Activated CD4-positive, alpha-beta T cell treated with anti-CD3 and anti-CD28 coated beads, Interleukin-2, amount 50 U/mL, for 48 hours (primary cell): ENCODE measurements at regions not wholly inside any gene's neighbourhood (a gene's known extent, or its start where the extent isn't known, plus 50 kb on each side); places are given as distances from the start of the nearest gene placed in this dataset.

ENCODE experiments used
- DNase-seq, 2 experiments: peaks; one replicate each; pipeline ENCODE4 v3.0.0-alpha.2; 2020

DNA sequence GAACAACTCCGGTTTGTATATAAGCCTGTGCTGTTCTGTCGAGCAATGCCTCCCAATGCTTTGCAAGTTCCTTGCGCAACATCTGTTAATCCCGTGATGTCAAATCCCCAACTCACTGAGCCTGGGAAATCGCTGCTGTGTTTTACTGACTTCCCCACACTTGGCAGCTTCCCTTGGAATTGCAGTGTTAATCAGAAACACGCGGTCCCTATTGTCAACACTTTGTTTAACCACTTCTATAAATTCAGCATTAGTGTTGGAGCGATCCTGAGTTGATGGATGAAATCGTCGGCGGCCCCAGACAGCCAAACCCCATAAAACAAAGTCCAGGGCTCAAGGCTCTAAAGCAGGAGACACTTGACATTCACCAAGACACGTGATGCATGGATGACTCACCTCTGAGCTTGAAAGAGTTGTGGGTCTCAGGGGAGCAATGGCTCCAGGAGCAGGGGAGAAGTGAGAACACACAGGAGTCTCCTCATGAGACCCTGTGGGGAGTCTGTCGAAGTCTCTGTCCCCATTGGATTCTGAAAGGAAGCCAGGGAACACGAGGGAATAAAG, 555.3 kb downstream of the MIAT start:
- DNase-seq = no peak

DNA sequence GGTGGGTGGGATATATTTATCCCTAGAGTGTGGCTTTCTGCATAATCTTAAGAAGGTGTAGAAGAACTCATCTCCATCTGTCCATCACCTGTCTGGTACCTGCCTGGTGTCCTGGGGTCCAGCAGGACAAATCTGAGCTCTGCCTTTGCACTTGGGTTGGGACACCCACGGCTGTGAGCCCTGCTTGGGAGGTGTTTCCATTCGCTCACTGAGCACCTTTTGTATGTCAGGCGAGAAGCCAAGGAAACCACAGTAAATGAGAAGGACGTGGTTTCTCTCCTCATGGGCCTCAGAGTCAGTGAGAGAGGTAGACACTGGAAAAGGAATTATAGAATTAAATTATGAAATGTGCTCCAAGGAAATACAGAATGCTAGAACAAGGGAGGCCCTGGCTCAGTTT, 555.9 kb downstream of the MIAT start:
- no peak for DNase-seq

DNA sequence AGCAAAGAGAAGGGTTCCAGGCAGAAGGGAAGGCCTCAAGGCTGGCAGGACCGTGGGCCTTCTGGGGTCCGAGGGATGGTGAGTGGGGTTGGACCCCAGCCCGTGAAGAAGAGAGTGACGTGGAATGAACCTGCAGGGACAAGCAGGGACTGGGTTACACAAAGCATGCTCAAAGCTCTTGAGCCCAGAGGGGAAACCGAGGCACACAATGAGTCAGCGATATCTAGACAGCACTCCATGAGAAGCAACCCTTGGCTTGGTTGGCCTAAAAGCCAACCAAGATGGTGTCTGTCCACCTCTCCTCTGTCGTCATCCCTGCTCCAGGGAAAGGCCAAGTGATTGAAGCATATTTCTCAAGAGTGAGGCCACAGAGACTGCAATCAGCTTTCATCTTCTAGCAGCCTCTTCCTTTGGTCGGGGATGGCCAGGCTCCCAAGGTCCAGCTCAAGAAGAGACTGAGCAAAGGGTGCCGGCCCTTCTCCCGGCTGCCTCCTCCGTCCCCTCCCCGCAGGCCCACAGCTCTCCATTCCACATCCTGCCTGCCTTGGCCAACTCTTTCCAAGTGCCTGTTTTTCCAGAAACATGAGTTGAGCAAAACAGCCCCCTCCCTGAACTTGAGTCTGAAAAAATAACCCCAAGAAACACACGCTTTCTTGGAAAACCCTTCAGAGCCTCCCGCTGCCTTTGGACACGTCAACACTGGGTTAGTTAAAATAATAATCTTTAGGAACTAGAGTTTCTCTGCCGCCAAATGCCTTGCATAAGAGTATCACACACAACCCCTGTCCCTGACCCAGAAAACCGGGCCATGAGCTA, 556.6 kb downstream of the MIAT start:
- no peak for DNase-seq

DNA sequence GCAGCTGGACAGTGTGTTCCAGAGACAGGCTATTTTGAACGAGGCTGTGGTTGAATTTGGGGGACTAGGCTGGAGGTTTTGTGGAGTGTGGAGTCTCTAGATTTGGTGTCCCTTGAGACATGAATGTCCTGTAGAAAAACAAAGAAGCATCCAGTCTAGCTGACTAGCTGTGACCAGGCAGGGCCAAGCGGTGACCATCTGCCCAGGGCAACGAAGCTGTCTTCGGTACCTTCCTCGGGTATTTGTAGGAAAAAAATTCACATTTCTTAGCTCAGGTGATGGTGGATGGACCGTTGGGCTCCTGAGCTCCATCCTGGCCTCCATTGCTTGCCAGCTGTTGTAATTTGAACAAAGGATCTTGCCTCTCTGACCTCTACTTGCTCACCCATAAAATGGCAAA, 557.3 kb downstream of the MIAT start:
- DNase-seq = no peak

DNA sequence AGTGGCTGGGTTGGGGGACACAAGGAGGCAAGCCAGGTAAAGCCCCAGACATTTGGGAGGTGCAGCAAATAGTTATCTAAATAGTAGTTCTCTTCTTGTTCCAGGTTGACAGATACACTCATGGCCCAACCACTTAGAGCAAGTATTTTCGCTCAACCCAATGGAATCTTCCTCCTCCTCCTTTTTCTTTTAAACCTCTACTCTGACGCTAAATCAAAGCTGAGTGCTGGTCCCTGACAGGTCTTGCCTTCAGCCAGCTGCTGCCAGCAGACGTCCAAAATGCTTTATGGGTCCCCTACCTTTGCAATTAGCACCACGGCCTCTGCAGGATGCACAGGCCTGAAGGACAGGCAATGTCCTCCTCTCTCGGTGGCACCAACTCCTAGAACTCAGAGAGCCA, 558.5 kb downstream of the MIAT start:
- no peak for DNase-seq

DNA sequence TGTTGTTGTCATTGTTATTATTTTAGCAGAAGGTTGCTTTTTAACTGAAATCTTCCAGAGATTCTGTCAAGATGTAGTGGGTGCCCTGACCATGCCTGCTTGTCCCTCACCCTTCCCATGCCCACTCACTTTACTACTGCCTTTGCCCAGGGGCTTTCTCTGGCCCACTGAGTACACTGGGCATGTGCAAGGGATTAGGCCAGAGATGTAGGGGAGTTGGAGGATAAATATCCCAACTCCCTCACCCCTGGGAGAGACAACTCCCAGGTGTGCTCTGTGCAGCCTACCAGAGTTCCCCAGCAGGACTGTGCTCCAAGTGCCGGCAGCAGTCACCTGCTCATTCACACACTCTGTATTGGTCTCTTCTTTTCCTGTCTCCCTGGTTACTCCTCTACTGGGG, 559.1 kb downstream of the MIAT start:
- no peak for DNase-seq

DNA sequence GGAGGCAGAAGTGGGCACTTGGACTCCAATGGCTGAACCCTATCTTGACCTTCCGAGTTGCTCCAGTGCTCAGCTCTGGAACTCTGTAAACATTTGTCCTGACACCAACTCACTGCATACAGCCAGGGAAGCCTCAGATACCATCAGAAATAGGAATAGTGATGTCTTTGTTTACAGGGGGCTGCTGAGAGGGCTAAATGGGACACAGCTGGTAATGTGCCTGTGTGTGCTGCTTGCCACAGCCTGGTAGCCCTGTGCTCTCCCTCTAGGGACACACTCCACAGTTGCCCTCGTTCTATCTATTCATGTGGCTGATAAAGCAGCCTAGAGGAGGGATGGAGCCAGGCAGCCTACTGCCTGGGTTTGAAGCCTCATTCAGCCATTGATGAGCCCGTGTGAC, 559.8 kb downstream of the MIAT start:
- DNase-seq = no peak

DNA sequence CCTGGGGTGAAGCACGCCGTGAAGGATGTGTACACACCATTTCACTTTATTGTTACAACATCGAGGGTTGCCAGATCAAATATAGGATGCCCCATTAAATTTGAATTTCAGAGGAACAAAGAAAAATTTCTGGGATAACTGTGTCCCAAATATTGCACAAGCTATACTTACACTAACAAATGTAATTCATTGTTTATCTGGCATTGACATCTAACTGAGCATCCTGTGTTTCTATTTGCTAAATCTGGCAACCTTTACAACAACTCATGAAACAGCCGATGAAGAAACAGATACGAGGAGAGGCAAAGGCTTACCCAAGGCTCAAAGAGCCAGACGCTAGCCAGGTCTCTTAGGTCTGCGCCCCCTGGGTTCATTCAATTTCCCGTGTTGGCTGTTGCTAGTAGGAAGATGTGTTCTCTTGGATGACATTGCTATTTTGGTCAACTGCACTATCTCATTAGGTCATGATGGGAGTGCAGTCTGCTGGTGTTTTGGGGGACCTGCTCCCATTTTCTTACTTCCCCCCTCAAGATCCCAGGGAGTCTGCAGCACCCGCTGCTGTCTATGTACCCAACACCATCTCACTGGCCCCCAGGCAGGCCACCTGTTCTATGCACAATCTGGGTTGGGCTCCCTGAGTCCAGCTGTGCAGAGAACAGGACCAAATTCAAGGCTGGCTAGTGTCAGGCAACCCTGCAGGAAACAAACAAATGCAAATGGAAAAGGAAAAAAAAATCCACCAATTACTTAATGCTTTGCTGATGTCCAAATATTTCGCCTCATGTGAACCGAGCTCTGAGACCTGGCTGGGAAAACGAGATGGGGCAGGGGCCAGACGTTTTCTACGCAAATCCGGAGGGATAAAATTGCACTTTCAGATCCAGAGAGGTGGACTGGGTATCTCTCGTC, 560.9 kb downstream of the MIAT start:
- no peak for DNase-seq

DNA sequence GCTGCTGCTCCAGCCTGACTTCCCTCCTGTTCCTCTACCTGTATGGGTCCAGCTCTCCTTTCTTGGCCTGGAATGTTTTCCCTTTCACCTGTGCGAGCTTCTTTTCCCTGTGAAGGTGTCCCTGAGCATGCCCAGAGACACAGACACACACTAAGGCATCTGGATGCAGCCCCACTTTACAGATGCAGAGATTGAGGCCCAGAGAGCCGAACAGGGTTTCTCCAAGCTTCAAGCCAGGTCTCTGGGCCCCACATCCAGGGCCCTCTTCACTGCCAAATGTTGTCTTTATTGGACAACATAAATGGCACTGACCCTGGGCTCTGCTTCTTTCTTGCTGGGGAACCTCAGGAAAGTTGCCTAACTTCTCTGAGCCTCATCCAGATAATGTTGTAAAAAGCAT, 561.6 kb downstream of the MIAT start:
- no peak for DNase-seq

DNA sequence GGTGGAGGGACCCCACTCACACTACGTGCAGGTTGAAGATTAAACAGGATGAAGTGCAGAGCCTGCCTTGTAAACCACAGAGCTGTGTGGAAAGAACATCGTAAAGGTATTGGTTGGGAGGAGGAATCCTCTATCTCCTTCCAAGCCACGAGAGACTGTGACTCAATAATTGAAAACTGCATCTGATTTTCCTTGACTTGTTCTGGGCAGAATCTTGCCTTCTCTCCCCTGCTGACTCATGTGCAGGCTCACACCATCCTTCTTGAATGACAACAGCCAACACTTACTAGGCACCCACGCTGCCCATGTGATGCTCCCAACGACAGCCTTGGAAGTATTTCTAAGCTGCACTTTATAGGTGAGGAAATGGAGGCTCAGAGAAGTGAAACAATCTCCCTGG, 563.0 kb downstream of the MIAT start:
- DNase-seq = no peak

DNA sequence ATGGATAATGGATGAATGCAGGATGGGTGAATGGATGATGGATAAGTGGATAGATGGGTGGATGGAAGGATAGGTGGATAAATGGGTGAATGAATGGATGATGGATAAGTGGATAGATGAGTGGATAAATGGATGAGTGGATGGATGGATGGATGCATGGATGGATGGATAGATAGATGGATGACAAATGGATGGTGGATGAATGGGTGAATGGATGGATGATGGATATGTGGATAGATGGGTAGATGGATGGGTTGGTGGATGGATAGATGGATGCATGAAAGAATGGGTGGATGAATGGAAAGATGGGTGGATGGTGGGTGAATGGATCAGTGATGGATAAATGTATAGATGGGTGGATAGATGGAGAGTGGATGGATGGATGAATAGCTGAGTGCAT, 564.8 kb downstream of the MIAT start:
- DNase-seq = no peak

DNA sequence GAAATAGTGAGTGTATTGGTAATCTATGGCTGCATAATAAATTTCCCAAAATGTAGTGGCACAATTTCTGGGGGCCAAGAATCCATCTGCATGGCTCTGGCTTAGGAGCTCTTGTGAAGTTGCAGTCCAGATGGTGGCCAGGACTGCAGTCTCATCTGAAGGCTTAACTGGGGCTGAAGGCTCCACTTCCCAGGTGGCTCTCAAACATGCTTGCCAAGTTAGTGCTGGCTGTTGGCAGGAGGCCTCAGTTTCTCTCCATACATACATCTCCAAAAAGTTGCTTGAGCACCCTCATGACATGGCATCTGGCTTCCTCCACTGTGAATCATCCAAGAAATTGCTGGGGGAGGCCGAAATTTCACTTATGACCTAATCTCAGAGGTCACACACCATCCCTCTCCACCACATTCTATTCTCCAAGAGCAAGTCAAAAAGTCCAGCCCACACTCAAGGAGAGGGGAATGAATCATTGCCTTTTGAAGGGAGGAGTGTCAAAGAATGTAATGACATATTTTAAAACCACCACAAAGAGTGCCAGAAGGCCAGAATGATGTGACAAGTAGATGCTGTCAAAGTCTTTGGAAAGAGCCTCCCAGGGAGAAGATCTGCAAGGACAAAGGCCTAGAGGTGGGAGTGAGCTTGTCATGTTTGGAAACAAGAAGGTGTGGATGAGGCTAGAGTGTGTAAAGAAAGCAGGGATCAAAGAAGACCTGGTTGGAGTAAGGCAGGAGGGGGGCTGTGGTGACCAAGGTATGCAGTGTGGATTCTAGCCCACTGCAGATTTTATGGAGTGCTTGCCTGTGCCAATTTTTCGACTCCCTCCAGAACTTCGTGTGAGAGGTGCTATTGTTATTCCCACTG, 566.2 kb downstream of the MIAT start:
- DNase-seq = no peak

DNA sequence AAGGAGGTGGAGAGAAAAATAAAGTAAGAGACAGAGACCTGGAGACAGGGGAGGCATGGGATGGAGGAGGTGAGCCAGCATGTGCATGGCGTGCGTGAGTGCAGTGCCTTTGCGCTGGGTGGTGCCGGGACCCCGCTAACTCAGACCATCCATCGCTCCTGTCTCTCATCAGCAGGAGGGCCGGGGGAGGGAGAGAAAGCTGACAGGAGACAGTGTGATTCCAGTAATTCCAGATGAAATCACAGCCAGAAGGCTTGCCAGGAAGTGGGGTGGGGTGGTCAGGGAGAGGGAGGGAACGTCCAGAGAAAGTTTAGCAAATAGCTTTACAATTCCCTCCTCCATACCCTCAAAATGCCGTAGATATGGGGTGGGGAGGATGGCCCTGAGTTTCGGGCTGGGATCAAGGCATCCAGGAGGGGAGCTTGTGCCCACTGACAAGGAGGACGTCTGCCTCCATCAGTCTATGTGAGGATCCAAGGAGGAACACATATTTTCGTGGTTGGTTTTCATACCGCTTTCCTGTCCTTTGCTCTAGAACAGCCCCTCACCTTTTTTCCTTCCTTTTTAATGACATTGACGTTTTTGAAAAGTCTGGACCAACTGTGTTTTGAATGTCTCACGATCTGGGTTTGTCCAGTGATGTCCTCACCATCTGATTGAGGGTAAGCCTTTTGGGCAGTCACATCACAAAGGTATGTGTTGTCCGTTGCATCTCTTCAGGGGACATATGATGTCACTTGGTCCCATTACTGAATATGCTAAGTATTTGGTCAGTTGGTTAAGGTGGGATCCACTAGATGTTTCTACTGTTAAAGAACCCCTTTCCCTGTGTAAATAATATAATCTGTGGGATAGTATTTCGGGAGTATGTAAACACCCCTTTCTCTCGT, 567.3 kb downstream of the MIAT start:
- DNase-seq = no peak

DNA sequence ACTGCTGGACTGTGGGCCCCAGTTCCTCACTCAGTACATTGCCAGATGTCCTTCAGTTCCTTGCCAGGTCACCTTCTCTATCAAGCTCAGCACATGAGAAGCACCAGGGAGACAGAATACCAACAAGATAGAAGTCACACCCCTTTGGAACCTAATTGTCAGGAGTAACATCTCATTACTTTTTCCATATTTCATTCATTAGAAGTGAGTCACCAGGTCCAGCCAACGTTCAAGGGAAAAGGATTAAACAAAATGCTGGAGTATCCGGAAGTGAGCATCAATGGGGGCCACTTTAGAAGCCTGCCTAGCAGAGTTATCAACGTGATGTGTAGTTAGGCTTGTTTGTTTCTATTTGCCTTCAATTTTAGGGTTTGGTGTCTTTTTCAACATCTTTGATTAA, 569.3 kb downstream of the MIAT start:
- no peak for DNase-seq

DNA sequence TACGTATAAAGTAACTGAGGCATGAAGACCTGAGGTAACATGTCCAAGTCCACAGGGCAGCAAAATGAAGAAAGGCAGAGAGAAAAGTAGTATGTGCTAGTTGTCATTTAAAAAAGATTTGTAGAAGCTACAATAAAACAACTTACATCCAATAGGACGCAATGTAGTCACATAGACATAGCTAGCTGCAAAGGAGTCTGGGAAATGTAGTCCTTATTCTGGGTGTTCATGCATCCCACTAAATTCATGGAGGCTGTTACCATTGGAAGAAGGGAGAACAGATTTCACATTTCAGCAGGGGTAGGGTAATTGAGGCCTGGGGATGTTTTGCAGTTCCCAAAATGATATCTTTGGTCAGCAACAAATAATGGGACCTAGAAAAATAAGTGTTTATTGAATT, 571.4 kb downstream of the MIAT start:
- no peak for DNase-seq

DNA sequence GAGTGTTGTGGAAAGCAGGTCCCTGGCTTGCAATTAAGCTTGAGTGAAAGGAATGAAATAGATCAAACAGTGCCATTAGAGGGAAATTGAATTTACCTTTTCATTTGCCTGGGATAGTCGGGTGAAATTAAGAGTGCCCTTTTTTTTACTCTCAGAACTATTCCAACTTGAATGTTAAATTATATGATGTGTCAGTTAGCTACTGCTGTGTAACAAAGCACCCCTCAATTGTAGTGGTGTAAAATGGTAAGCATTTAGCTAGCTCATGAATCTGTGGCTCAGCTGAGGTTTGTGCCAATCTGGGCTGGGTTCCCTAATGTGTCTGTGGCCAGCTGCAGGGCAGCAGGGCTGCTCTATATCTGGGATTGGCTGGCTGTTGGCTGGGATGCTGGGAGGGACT, 571.4 kb downstream of the MN1 start:
- no peak for DNase-seq

DNA sequence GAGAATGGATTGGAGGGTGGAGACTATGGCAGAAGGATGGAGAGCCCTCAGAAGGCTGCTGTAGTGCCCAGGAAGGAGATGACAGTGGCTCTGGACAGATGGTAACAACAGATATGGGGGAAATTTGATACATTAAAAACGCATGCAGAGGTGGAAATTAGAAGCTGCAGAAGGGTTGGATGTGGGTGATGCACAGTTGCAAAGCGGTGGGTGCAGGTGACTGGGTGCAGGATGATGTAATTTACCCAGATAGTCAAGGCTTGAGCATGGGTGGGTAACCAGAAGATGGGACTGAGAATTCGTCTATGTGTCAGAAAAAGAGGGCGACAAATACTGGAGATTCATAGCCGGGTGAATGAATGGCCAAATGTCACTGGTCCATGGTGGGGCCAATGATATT, 570.3 kb downstream of the MN1 start:
- DNase-seq = no peak

DNA sequence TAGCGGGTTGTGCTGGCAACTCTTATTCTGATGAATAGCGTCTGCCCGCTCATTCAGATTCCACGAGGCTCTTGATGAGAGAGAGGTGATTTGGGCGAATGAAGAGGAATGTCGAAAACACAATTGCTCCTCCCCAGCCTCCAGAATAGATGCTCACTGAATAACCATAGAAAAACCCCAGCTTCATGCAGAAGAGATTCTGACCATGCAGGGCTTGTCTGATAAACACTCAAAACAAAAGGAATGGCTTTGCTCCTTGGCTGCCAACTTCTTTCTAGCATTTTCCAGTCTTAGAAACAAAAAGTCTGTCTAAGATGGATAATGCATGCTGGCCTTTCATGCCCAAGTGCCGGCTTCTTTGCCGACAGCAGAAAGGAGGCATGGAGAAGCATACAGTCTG, 569.5 kb downstream of the MN1 start:
- no peak for DNase-seq

DNA sequence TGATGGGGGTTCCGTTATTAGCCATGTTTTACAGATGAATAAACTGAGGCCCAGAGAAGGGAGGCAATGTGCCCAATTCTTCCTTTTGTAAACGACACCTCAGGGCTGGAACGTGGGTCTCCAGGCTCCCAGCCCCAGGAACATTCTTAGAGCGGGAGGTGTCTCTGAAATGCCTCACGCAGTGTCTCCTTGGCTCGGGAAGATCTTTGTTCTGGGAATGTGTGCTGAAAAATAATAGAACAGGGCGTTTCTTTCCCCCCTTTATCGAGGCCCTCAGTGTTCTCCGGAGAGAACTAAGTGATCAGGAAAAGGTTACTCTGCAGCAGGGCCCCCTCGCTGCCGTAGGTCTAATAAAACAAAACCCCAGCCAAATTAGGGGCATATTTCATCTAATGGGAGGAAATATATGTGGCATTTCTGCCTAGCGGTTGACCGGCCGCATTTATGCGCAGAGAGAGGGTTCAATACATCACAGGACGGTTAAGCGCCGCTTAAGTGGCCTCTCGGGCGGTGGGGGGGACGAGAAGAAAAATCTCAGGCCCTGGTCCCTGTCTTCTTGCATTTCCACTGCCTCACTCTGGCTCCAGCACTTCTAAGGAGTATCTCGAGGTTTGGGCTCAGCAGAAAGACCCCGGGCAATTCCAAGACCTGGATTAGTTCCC, 564.3 kb downstream of the MN1 start:
- DNase-seq = no peak

DNA sequence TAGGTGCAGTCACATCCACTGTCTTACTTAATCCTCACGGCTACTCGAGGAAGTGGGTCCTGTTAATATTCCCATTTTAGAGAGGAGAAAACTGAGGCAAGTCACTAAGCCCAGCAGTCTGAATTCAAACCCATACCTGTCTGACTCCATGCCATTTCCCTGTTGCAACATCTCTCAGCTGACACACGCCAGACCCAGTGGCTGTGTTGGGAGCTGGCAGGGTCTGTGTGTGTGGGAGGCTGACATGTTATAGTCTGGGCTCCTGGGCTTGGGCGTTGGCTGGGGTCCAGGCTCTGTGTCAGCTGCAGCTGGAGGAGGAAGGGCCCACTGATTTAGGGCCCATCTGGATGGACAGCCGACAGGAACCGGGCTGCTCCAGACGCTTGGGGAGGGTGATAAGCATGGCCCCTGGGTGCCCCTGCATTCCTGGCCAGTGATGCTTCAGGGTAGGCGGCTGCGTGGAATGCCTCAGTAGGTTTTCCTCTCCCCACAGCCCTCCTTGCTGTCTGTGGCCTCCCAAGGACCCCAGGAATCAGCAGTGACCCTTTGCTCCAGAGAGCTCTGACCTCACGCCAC, 562.5 kb downstream of the MN1 start:
- no peak for DNase-seq

DNA sequence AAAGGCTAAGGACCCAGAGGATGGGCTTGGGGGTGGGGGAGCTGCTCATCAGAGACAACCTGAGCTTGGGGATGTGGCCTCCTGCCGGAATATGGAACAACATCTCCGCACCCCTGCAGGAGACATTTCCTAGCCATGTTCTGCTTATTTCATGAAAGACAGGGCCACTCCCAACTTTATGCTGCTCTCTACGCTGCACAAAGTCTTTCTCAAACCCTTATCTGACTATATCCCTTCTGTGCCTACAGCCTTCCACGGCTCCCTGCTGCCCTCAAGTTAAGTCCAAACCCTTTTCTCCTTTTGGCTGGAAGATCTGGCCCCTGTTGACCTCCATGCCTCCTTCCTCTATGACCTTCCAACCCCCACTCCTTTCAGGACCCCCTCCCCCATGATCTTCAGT, 562.0 kb downstream of the MN1 start:
- DNase-seq = no peak
